OCI-LY7 (cell line): ENCODE measurements at regions not wholly inside any gene's neighbourhood (a gene's known extent, or its start where the extent isn't known, plus 50 kb on each side); places are given as distances from the start of the nearest gene placed in this dataset.

Experiments
- BruUV-seq: library from RNA; stranded (reverse); fragments of 400-500 nt; replicated peaks from 2 replicates; lab custom pipeline; 2021; lab: Mats Ljungman, UMichigan
- CTCF ChIA-PET: fragments of 300-600 bp; sonication (Branson Sonifier 250); formaldehyde crosslinking; loops from one replicate; lab custom pipeline; 2022; ENCODE audit warnings: antibody characterized with exemption; ENCODE audit not compliant: unreplicated experiment; lab: Charles Lee
- POLR2A ChIA-PET: fragments of 300-600 bp; sonication (Branson Sonifier 250); formaldehyde crosslinking; loops from one replicate; lab custom pipeline; 2022; ENCODE audit warnings: antibody characterized with exemption; lab: Charles Lee
- DNase-seq: peaks from one replicate; pipeline ENCODE4 v3.0.0-alpha.2; 2015; ENCODE audit warnings: low spot score
- H2AFZ ChIP-seq: fragments of 200-600 bp; sonication (generic), shearing (Covaris generic); 2 replicates; pipeline ENCODE4 v1.6.1; 2014; ENCODE audit warnings: mild to moderate bottlenecking, antibody characterized with exemption, low read length, moderate library complexity
- H3K27ac ChIP-seq: fragments of 200-600 bp; sonication (generic); 2 replicates; pipeline ENCODE4 v1.5.1; 2014; ENCODE audit warnings: mixed run types, low read depth, mild to moderate bottlenecking, moderate library complexity, low read length, inconsistent platforms; ENCODE audit not compliant: poor library complexity, severe bottlenecking
- H3K36me3 ChIP-seq: fragments of 200-600 bp; sonication (generic); 2 replicates; pipeline ENCODE4 v1.6.1; 2014; ENCODE audit warnings: mild to moderate bottlenecking, antibody characterized with exemption, low read length, moderate library complexity, mixed read lengths; ENCODE audit not compliant: insufficient read depth
- H3K4me1 ChIP-seq: fragments of 200-600 bp; sonication (generic); 2 replicates; pipeline ENCODE4 v1.5.1; 2014; ENCODE audit warnings: mild to moderate bottlenecking, low read length; ENCODE audit not compliant: insufficient read depth, poor library complexity, severe bottlenecking
- H3K4me2 ChIP-seq: fragments of 200-600 bp; sonication (generic); 2 replicates; pipeline ENCODE4 v1.6.1; 2014; ENCODE audit warnings: mild to moderate bottlenecking, low read length
- H3K4me3 ChIP-seq: fragments of 200-600 bp; sonication (generic); 2 replicates; pipeline ENCODE4 v1.5.1; 2014; ENCODE audit warnings: mild to moderate bottlenecking, low read depth, low read length; ENCODE audit not compliant: poor library complexity, severe bottlenecking
- H3K79me2 ChIP-seq: fragments of 200-600 bp; sonication (generic); 2 replicates; pipeline ENCODE4 v1.6.1; 2016; ENCODE audit warnings: low read depth, mild to moderate bottlenecking, low read length, moderate library complexity, mixed read lengths; ENCODE audit not compliant: insufficient read depth
- H3K9me2 ChIP-seq: fragments of 200-600 bp; sonication (generic); 2 replicates; pipeline ENCODE4 v1.6.1; 2016; ENCODE audit warnings: mild to moderate bottlenecking, low read length, mixed read lengths; ENCODE audit not compliant: insufficient read depth
- H3K9me3 ChIP-seq: fragments of 200-600 bp; sonication (generic); 2 replicates; pipeline ENCODE4 v1.6.1; 2014; ENCODE audit warnings: mild to moderate bottlenecking, mixed run types, low read length, mixed read lengths
- H4K20me1 ChIP-seq: fragments of 200-600 bp; sonication (generic); 2 replicates; pipeline ENCODE4 v1.6.1; 2014; ENCODE audit warnings: mild to moderate bottlenecking, antibody characterized with exemption, low read length, moderate library complexity, mixed read lengths; ENCODE audit not compliant: insufficient read depth
- EZH2phosphoT487 ChIP-seq: fragments of 200-600 bp; sonication (generic); IDR thresholded peaks from 2 replicates; pipeline ENCODE4 v1.6.1; 2018; ENCODE audit warnings: low read depth, borderline replicate concordance, mild to moderate bottlenecking, mixed run types, antibody characterized with exemption, low read length, moderate library complexity, mixed read lengths
- intact Hi-C: fragments of 100-400 bp; cut with micrococcal nuclease; formaldehyde crosslinking; loops from one replicate; pipeline ENCODE4 v1.10.0; 2022; ENCODE audit not compliant: unreplicated experiment
- TF ChIP-seq, protein P1 (sequence below): fragments of 200-600 bp; sonication (generic); conservative IDR thresholded peaks from 2 replicates; pipeline ENCODE4 v1.5.1; 2014; ENCODE audit warnings: mild to moderate bottlenecking, antibody characterized with exemption, low read length, moderate library complexity, mixed read lengths

DNA sequence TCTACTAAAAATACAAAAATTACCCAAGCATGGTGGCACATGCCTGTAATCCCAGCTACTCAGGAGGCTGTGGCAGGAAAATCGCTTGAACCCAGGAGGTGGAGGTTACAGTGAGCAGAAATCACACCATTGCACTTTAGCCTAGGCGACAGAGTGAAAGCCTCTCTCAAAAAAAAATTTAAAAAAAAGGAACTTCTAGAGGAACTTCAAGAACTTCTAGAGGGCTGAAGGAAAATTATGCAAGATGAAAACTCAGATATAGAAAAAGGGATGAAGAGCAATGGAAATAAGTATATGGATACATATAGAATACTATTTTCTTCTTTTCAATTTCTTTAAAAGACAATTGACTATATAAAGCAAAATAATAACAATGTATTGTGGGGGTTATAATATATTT is 51.2 kb upstream of the PRR5 start:
- Histone ChIP-seq H3K4me3 (no peak overlapping the region), H2AFZ (no peak overlapping the region), H3K79me2 (no peaks in the 10 kb centered on the region), H3K9me3 (no peaks in the 10 kb centered on the region), H3K36me3 (no peaks in the 10 kb centered on the region), H3K4me1 (no peaks in the 10 kb centered on the region), H3K4me2 (no peak overlapping the region), H4K20me1 (no peaks in the 10 kb centered on the region), H3K27ac (no peak overlapping the region), H3K9me2 (no peaks in the 10 kb centered on the region)
- no peak for TF ChIP-seq EZH2phosphoT487
- TF ChIP-seq, protein P1, sequence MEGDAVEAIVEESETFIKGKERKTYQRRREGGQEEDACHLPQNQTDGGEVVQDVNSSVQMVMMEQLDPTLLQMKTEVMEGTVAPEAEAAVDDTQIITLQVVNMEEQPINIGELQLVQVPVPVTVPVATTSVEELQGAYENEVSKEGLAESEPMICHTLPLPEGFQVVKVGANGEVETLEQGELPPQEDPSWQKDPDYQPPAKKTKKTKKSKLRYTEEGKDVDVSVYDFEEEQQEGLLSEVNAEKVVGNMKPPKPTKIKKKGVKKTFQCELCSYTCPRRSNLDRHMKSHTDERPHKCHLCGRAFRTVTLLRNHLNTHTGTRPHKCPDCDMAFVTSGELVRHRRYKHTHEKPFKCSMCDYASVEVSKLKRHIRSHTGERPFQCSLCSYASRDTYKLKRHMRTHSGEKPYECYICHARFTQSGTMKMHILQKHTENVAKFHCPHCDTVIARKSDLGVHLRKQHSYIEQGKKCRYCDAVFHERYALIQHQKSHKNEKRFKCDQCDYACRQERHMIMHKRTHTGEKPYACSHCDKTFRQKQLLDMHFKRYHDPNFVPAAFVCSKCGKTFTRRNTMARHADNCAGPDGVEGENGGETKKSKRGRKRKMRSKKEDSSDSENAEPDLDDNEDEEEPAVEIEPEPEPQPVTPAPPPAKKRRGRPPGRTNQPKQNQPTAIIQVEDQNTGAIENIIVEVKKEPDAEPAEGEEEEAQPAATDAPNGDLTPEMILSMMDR = no peak
- CTCF ChIA-PET = no interaction called here
- intact Hi-C loops = no loop called here
- BruUV-seq = no TSS peak
- no peak for DNase-seq
- POLR2A ChIA-PET = no interaction called here

DNA sequence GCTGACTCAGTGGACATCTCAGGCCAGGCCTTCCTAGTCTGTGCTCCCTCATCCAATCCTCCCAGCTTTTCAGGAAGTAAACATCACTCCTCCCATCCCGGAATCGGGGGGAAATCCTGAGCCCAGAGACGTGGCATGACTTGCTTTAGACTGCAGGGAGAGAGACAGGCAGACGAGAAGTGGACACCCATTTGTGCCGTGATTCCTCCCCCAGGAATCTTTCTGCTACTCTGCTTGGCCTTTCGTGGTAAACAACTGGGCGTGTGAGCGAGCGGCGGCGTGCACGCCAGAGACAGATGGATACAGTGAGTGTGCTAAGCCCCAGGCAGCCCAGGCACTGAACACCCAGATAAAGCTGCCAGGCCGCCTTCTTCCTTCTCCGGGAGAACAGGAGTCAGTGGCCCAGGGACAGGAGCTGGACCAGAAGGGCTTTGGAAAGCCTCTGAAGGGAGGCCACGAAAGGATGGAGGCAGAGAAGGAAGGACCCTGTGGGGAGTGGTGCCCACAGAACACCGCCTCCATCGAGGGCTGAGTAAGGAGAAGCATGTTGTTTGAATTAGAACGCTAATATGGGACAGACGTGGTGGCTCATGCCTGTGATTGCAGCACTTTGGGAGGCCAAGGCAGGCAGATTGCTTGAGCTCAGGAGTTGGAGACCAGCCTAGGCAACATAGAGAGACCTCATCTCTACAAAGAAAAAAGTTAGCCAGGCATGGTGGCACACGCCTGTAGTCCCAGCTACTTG is 53.0 kb upstream of the PRR5 start:
- Histone ChIP-seq H3K4me1 (no peaks in the 10 kb centered on the region), H3K4me2 (no peak overlapping the region), H3K4me3 (no peak overlapping the region), H3K79me2 (no peaks in the 10 kb centered on the region), H3K36me3 (no peaks in the 10 kb centered on the region), H2AFZ (no peak overlapping the region), H3K27ac (no peak overlapping the region), H4K20me1 (no peaks in the 10 kb centered on the region), H3K9me3 (no peaks in the 10 kb centered on the region), H3K9me2 (no peaks in the 10 kb centered on the region)
- no TSS peak for BruUV-seq
- TF ChIP-seq, protein P1 = no peak
- TF ChIP-seq EZH2phosphoT487 = no peak
- ChIA-PET POLR2A (no interaction called here), CTCF (no interaction called here)
- no peak for DNase-seq
- intact Hi-C loops = no loop called here

DNA sequence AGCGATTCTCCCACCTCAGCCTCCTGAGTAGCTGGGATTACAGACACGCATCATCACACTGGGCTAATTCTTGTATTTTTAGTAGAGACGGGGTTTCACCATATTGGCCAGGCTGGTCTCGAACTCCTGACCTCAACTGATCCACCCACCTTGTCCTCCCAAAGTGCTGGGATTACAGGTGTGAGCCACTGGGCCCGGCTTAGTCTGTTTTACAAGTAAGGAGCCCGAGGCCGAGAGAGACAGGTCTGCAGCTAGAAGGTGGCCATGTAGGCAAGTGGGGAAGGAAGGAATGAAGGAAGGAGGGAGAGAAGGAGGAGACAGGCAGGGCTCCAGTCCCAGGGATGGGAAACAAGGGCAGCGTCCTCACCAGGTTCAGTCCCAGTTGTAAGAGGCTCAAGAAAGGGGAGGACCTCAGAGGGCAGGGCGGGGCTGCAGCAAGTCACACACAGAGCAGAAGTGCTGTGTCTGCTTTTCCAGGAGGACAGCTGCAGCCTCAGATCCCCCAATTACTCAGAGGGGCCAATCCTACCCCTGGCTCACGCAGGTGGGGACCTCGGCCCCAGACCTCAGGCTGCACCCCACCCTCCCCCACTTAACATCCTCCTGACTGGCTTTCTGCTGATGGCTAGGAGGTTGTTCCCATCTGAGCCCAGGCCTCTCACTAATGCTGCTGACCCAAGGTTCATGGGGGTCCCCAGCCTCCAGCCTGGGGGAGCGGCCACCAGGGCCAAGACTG is 53.8 kb upstream of the PRR5 start:
- no peaks in the 10 kb centered on the region for H3K4me1 ChIP-seq
- no peaks in the 10 kb centered on the region for H3K36me3 ChIP-seq
- H3K4me3 ChIP-seq = no peak overlapping the region
- BruUV-seq = no TSS peak
- H3K27ac ChIP-seq = no peak overlapping the region
- H3K9me2 ChIP-seq = no peaks in the 10 kb centered on the region
- H3K9me3 ChIP-seq = no peaks in the 10 kb centered on the region
- no peak for DNase-seq
- H4K20me1 ChIP-seq = no peaks in the 10 kb centered on the region
- ChIA-PET POLR2A (no interaction called here), CTCF (no interaction called here)
- TF ChIP-seq EZH2phosphoT487 = no peak
- TF ChIP-seq, protein P1 = no peak
- intact Hi-C loops = no loop called here
- H3K79me2 ChIP-seq = no peaks in the 10 kb centered on the region
- H2AFZ ChIP-seq = no peak overlapping the region
- H3K4me2 ChIP-seq = no peak overlapping the region
